ENCODE measurements at regions not wholly inside any gene's neighbourhood (a gene's known extent, or its start where the extent isn't known, plus 50 kb on each side); places are given as distances from the start of the nearest gene placed in this dataset.

GRCh38 chr2:155240176-155240575 is 541.7 kb downstream of the KCNJ3 start:
- TF ChIP-seq CTCF (conservative IDR thresholded peaks at IDR 0.05; ENCODE audit: low read depth, low read length), result no peak
- TF ChIP-seq EZH2 (IDR thresholded peaks at IDR 0.05; ENCODE audit: low read length, unreplicated experiment), result no peak
- no peak for TF ChIP-seq EZH2phosphoT487 (IDR thresholded peaks at IDR 0.05; ENCODE audit: borderline replicate concordance, low read length)
